GM23338 (cell line): ENCODE measurements at regions not wholly inside any gene's neighbourhood (a gene's known extent, or its start where the extent isn't known, plus 50 kb on each side); places are given as distances from the start of the nearest gene placed in this dataset.

ENCODE experiments used
- ATAC-seq: fragments of 200-7000 bp; cut with Tn5 transposase; 3 replicates; pipeline ENCODE4 v1.9.1; 2020
- DNase-seq: peaks from one replicate; pipeline ENCODE4 v3.0.0-alpha.2; 2015; ENCODE audit warnings: low spot score
- H2AFZ ChIP-seq: fragments of 200-600 bp; sonication (generic); 2 replicates; pipeline ENCODE4 v1.8.0; 2016; ENCODE audit warnings: antibody characterized with exemption, mild to moderate bottlenecking, moderate library complexity
- H3F3A ChIP-seq: fragments of 200-600 bp; sonication (generic); replicated peaks from 2 replicates; pipeline ENCODE4 v1.8.0; 2017; ENCODE audit warnings: antibody characterized with exemption, mixed run types, low read depth
- H3K27ac ChIP-seq: fragments of 200-600 bp; sonication (generic); 2 replicates; pipeline ENCODE4 v1.6.1; 2016; ENCODE audit warnings: low read depth
- H3K27me3 ChIP-seq: fragments of 200-600 bp; sonication (generic); 2 replicates; pipeline ENCODE4 v1.8.0; 2016; ENCODE audit warnings: mild to moderate bottlenecking, mixed run types, moderate library complexity; ENCODE audit not compliant: insufficient read depth
- H3K36me3 ChIP-seq: fragments of 200-600 bp; sonication (generic); 2 replicates; pipeline ENCODE4 v1.8.0; 2016; ENCODE audit warnings: mild to moderate bottlenecking; ENCODE audit not compliant: insufficient read depth
- H3K4me1 ChIP-seq: fragments of 200-600 bp; sonication (generic); 2 replicates; pipeline ENCODE4 v1.8.0; 2016; ENCODE audit warnings: mild to moderate bottlenecking, moderate library complexity; ENCODE audit not compliant: insufficient read depth
- H3K4me2 ChIP-seq: fragments of 200-600 bp; sonication (generic); 2 replicates; pipeline ENCODE4 v1.7.1; 2017; ENCODE audit warnings: mixed run types
- H3K4me3 ChIP-seq: fragments of 200-600 bp; sonication (generic); 2 replicates; pipeline ENCODE4 v1.6.1; 2016; ENCODE audit warnings: mixed run types
- H3K79me2 ChIP-seq: fragments of 200-600 bp; sonication (generic); replicated peaks from 2 replicates; pipeline ENCODE4 v1.8.0; 2017; ENCODE audit warnings: mild to moderate bottlenecking; ENCODE audit not compliant: insufficient read depth
- H3K9me2 ChIP-seq: fragments of 200-600 bp; sonication (generic); 2 replicates; pipeline ENCODE4 v1.8.0; 2017; ENCODE audit not compliant: insufficient read depth
- H4K20me1 ChIP-seq: fragments of 200-600 bp; sonication (generic); replicated peaks from 2 replicates; pipeline ENCODE4 v1.8.0; 2017; ENCODE audit warnings: mild to moderate bottlenecking; ENCODE audit not compliant: insufficient read depth
- H3K27ac Mint-ChIP-seq: 2 replicates; pipeline ENCODE4 v1.8.0; 2020; ENCODE audit warnings: inconsistent platforms, mild to moderate bottlenecking, moderate library complexity, mixed read lengths
- H3K27me3 Mint-ChIP-seq: 3 replicates; pipeline ENCODE4 v1.8.0; 2022; ENCODE audit warnings: low read depth, mild to moderate bottlenecking, moderate library complexity, mixed read lengths, inconsistent platforms; ENCODE audit not compliant: insufficient read depth, poor library complexity
- H3K36me3 Mint-ChIP-seq: 3 replicates; pipeline ENCODE4 v1.8.0; 2021; ENCODE audit warnings: low read depth, mild to moderate bottlenecking, inconsistent platforms, moderate library complexity, mixed read lengths
- H3K4me1 Mint-ChIP-seq: 3 replicates; pipeline ENCODE4 v1.8.0; 2020; ENCODE audit warnings: mild to moderate bottlenecking, inconsistent platforms, mixed read lengths
- H3K4me3 Mint-ChIP-seq: 3 replicates; pipeline ENCODE4 v1.8.0; 2021; ENCODE audit warnings: moderate library complexity, mild to moderate bottlenecking, inconsistent platforms, mixed read lengths
- H3K9me3 Mint-ChIP-seq: 3 replicates; pipeline ENCODE4 v1.8.0; 2020; ENCODE audit warnings: moderate library complexity, mild to moderate bottlenecking, inconsistent platforms, mixed read lengths
- CREB1 ChIP-seq: fragments of 250-450 bp; sonication (Bioruptor Pico); IDR thresholded peaks from 2 replicates; pipeline ENCODE4 v1.5.0; 2020; ENCODE audit warnings: low read depth, mild to moderate bottlenecking, moderate library complexity
- ETS1 ChIP-seq: IDR thresholded peaks from 2 replicates; pipeline ENCODE4 v1.6.1; 2016; ENCODE audit warnings: antibody characterized with exemption
- EZH2 ChIP-seq: fragments of 200-600 bp; sonication (generic); IDR thresholded peaks from one replicate; pipeline ENCODE4 v1.8.0; 2017; ENCODE audit warnings: antibody characterized with exemption, mild to moderate bottlenecking, low read depth; ENCODE audit not compliant: unreplicated experiment
- EZH2phosphoT487 ChIP-seq: fragments of 200-600 bp; sonication (generic); IDR thresholded peaks from one replicate; pipeline ENCODE4 v1.8.1; 2018; ENCODE audit warnings: antibody characterized with exemption; ENCODE audit not compliant: unreplicated experiment
- JUNB ChIP-seq: IDR thresholded peaks from one replicate; pipeline ENCODE4 v1.6.1; 2016; ENCODE audit warnings: antibody characterized with exemption; ENCODE audit not compliant: unreplicated experiment
- NANOG ChIP-seq: IDR thresholded peaks from 2 replicates; pipeline ENCODE4 v1.6.1; 2016; ENCODE audit warnings: antibody characterized with exemption, borderline replicate concordance
- POLR2AphosphoS5 ChIP-seq: IDR thresholded peaks from 2 replicates; pipeline ENCODE4 v1.6.1; 2016; ENCODE audit warnings: antibody characterized with exemption, low read depth
- REST ChIP-seq: IDR thresholded peaks from one replicate; pipeline ENCODE4 v1.6.1; 2018; ENCODE audit warnings: antibody characterized with exemption; ENCODE audit not compliant: unreplicated experiment
- STAT1 ChIP-seq: IDR thresholded peaks from one replicate; pipeline ENCODE4 v1.6.1; 2016; ENCODE audit warnings: antibody characterized with exemption; ENCODE audit not compliant: unreplicated experiment
- ZNF114 ChIP-seq: fragments of 250-450 bp; sonication (Bioruptor Pico); IDR thresholded peaks from 2 replicates; pipeline ENCODE4 v1.5.0; 2020; ENCODE audit warnings: mild to moderate bottlenecking, moderate library complexity
- ZNF331 ChIP-seq: fragments of 250-450 bp; sonication (Bioruptor Pico); IDR thresholded peaks from 2 replicates; pipeline ENCODE4 v1.5.0; 2020; ENCODE audit warnings: low read depth, mild to moderate bottlenecking, moderate library complexity
- ZNF462 ChIP-seq: fragments of 250-450 bp; sonication (Bioruptor Pico); IDR thresholded peaks from 2 replicates; pipeline ENCODE4 v1.5.0; 2020; ENCODE audit warnings: mild to moderate bottlenecking, moderate library complexity
- TF ChIP-seq, protein P1 (sequence below), 2 experiments: fragments of 200-600 bp in 1 of 2; sonication (generic) in 1 of 2; conservative IDR thresholded peaks; 2 replicates each; pipeline versions ENCODE4 v1.5.1 to v1.6.1; 2016 to 2017; ENCODE audit warnings: antibody characterized with exemption in 2 of 2, low read depth in 2 of 2, mild to moderate bottlenecking in 2 of 2, moderate library complexity in 1 of 2

- Histone ChIP-seq H3K4me3 (no peak overlapping the region), H3F3A (no peaks in the 10 kb centered on the region), H3K27ac (no peak overlapping the region), H3K79me2 (no peaks in the 10 kb centered on the region), H3K27me3 (no peaks in the 10 kb centered on the region), H4K20me1 (no peaks in the 10 kb centered on the region), H2AFZ (no peak overlapping the region), H3K9me2 (no peaks in the 10 kb centered on the region; the same call in 1 of the 2 replicates), H3K4me1 (no peaks in the 10 kb centered on the region), H3K36me3 (peaks cover 3% of the 10 kb centered on the region; the same call in 1 of the 2 replicates), H3K4me2 (no peak overlapping the region)
- no peak overlapping the region for H3K27ac Mint-ChIP-seq
- H3K9me3 Mint-ChIP-seq = peaks cover 4% of the 10 kb centered on the region; the same call in 1 of the 3 replicates
- H3K4me3 Mint-ChIP-seq = no peak overlapping the region
- DNase-seq = no peak
- no peaks in the 10 kb centered on the region for H3K4me1 Mint-ChIP-seq
- ATAC-seq = no peak
- no peaks in the 10 kb centered on the region for H3K27me3 Mint-ChIP-seq
- H3K36me3 Mint-ChIP-seq = peaks cover 7% of the 10 kb centered on the region; the same call in 2 of the 3 replicates
- TF ChIP-seq EZH2phosphoT487 (no peak), ZNF462 (CRISPR knock-in tag) (no peak), EZH2 (no peak), POLR2AphosphoS5 (no peak), NANOG (no peak), STAT1 (no peak), CREB1 (CRISPR knock-in tag) (no peak), ETS1 (no peak), JUNB (no peak), ZNF114 (CRISPR knock-in tag) (no peak), ZNF331 (CRISPR knock-in tag) (no peak), REST (no peak)
- TF ChIP-seq, protein P1, sequence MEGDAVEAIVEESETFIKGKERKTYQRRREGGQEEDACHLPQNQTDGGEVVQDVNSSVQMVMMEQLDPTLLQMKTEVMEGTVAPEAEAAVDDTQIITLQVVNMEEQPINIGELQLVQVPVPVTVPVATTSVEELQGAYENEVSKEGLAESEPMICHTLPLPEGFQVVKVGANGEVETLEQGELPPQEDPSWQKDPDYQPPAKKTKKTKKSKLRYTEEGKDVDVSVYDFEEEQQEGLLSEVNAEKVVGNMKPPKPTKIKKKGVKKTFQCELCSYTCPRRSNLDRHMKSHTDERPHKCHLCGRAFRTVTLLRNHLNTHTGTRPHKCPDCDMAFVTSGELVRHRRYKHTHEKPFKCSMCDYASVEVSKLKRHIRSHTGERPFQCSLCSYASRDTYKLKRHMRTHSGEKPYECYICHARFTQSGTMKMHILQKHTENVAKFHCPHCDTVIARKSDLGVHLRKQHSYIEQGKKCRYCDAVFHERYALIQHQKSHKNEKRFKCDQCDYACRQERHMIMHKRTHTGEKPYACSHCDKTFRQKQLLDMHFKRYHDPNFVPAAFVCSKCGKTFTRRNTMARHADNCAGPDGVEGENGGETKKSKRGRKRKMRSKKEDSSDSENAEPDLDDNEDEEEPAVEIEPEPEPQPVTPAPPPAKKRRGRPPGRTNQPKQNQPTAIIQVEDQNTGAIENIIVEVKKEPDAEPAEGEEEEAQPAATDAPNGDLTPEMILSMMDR (conservative IDR thresholded peaks at IDR 0.05; ENCODE audit: low read depth in 2 of 2) = no peak
Observed at GRCh38 chr1:121595089-121595488, 410.3 kb downstream of the SRGAP2C start.
